Kidney (tissue), 13 donors: ENCODE measurements at regions not wholly inside any gene's neighbourhood (a gene's known extent, or its start where the extent isn't known, plus 50 kb on each side); places are given as distances from the start of the nearest gene placed in this dataset.

ENCODE experiments used
- DNase-seq, 5 donors: peaks; one replicate each; pipeline ENCODE4 v3.0.0-alpha.2; 2013 to 2020
- FAIRE-seq: peaks from 2 replicates; lab custom pipeline; 2012; peaks lifted over from hg19 to GRCh38; lab: Jason Lieb, UNC
- H3K27ac ChIP-seq, 2 donors: one replicate each; pipeline ENCODE4 v1.7.0; 2013; ENCODE audit warnings: low read depth in 2 of 2, low read length in 2 of 2, inconsistent platforms in 1 of 2
- H3K27me3 ChIP-seq: one replicate; pipeline ENCODE4 v1.7.1; 2013; ENCODE audit warnings: low read length, inconsistent platforms; ENCODE audit not compliant: control insufficient read depth, insufficient read depth
- H3K36me3 ChIP-seq, 3 donors: one replicate each; pipeline versions ENCODE4 v1.7.0 to v1.7.1; 2013; ENCODE audit warnings: low read length in 3 of 3, control low read depth in 1 of 3, inconsistent platforms in 1 of 3; ENCODE audit not compliant: insufficient read depth in 3 of 3, control insufficient read depth in 2 of 3
- H3K4me1 ChIP-seq, 3 donors: one replicate each; pipeline versions ENCODE4 v1.7.0 to v1.7.1; 2013; ENCODE audit warnings: low read length in 3 of 3, inconsistent platforms in 1 of 3, low read depth in 1 of 3; ENCODE audit not compliant: control insufficient read depth in 2 of 3, insufficient read depth in 2 of 3
- H3K4me3 ChIP-seq, 3 donors: one replicate each; pipeline versions ENCODE4 v1.7.0 to v1.8.1; 2013; ENCODE audit warnings: low read length in 3 of 3, control low read depth in 1 of 3, inconsistent platforms in 1 of 3
- H3K9ac ChIP-seq, 3 donors: one replicate each; pipeline versions ENCODE4 v1.7.0 to v1.7.1; 2013; ENCODE audit warnings: low read length in 3 of 3, control low read depth in 1 of 3, inconsistent platforms in 1 of 3
- H3K9me3 ChIP-seq, 3 donors: one replicate each; pipeline versions ENCODE4 v1.7.0 to v1.7.1; 2013; ENCODE audit warnings: low read length in 3 of 3, control low read depth in 1 of 3, inconsistent platforms in 1 of 3; ENCODE audit not compliant: control insufficient read depth in 2 of 3, insufficient read depth in 1 of 3
- intact Hi-C: fragments of 100-400 bp; cut with DNase I; formaldehyde crosslinking; loops from one replicate; pipeline ENCODE4 v1.11.1; 2022
- TF ChIP-seq, protein P1 (sequence below): IDR thresholded peaks from 3 replicates; pipeline ENCODE4 v1.5.1; 2012; ENCODE audit warnings: mild to moderate bottlenecking, moderate library complexity, borderline replicate concordance; ENCODE audit not compliant: insufficient read depth; ENCODE audit errors: extremely low read depth
- donor health status: control.
- donor health status: control.
- donor health status: control.
- donor health status: control.
- donor health status: control.
- donor health status: DM: yes; HTN: yes; CAD: no.
- donor health status: Normal renal cell carcinoma (clear cell type).

GRCh38 chr14:27612121-27612520, 1014.3 kb upstream of the NOVA1 start:
- TF ChIP-seq, protein P1, sequence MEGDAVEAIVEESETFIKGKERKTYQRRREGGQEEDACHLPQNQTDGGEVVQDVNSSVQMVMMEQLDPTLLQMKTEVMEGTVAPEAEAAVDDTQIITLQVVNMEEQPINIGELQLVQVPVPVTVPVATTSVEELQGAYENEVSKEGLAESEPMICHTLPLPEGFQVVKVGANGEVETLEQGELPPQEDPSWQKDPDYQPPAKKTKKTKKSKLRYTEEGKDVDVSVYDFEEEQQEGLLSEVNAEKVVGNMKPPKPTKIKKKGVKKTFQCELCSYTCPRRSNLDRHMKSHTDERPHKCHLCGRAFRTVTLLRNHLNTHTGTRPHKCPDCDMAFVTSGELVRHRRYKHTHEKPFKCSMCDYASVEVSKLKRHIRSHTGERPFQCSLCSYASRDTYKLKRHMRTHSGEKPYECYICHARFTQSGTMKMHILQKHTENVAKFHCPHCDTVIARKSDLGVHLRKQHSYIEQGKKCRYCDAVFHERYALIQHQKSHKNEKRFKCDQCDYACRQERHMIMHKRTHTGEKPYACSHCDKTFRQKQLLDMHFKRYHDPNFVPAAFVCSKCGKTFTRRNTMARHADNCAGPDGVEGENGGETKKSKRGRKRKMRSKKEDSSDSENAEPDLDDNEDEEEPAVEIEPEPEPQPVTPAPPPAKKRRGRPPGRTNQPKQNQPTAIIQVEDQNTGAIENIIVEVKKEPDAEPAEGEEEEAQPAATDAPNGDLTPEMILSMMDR, result no peak
- Histone ChIP-seq H3K4me1 (no peaks in the 10 kb centered on the region), H3K9ac (no peak overlapping the region), H3K27ac (no peak overlapping the region), H3K9me3 (no peaks in the 10 kb centered on the region), H3K36me3 (no peaks in the 10 kb centered on the region), H3K4me3 (peak overlapping the region; percentile 16 to 49 (median 26)), H3K27me3 (no peaks in the 10 kb centered on the region)
- FAIRE-seq, result no peak
- peak in 2 of 5 donors; percentile 53 for DNase-seq
- intact Hi-C loops, result no loop called here

DNA sequence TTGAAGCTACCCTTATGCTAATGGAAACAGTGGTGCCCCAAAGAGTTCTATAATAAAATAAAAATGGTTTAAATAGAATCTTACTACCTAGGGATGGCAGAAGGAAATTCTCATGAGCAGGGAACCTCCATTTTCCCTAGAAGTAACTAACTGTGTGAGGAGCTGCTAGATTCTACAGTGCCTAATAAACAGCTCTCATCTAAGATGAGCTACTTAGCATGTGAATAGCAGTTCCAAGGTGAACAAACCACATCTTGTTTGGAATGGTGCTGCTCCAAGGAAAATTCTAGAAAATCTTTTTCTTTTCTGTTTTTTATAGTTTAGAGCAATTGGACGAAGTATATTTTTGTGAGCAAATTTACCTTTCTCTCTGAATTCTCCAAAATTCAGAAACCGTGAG, 1015.3 kb upstream of the NOVA1 start:
- Histone ChIP-seq H3K27ac (peak overlapping the region in 1 of 2 donors; percentile 15), H3K36me3 (no peaks in the 10 kb centered on the region), H3K4me3 (peak overlapping the region; percentile 41 to 53 (median 49)), H3K4me1 (no peaks in the 10 kb centered on the region), H3K27me3 (no peaks in the 10 kb centered on the region), H3K9me3 (no peaks in the 10 kb centered on the region), H3K9ac (peak overlapping the region in 1 of 3 donors; percentile 18)
- TF ChIP-seq, protein P1, result no peak
- FAIRE-seq, result no peak
- intact Hi-C loops, result no loop called here
- no peak for DNase-seq

DNA sequence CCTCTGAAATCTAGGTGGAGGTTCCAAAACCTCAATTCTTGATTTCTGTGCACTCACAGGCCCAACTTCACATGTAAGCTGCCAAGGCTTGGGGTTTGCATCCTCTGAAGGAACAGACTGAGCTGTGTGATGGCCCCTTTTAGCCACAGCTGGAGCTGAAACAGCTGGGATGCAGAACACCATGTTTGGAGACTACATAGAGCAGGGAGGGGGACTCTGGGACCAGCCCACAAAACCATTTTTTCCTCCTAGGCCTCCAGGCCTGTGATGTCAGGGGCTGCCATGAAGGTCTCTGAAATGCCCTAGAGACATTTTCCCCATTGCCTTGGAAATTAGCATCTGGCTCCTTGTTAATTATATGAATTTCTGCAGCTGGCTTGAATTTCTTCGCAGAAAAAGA, 1025.9 kb upstream of the NOVA1 start:
- TF ChIP-seq, protein P1, result no peak
- DNase-seq (no peak), FAIRE-seq (no peak)
- Histone ChIP-seq H3K27me3 (no peaks in the 10 kb centered on the region), H3K27ac (no peak overlapping the region), H3K36me3 (no peaks in the 10 kb centered on the region), H3K9me3 (peaks cover 0 to 20% (median 0%) of the 10 kb centered on the region in 3 donors), H3K4me3 (no peak overlapping the region), H3K9ac (no peak overlapping the region), H3K4me1 (no peaks in the 10 kb centered on the region)
- intact Hi-C loops, result no loop called here
